ENCODE measurements at regions not wholly inside any gene's neighbourhood (a gene's known extent, or its start where the extent isn't known, plus 50 kb on each side); places are given as distances from the start of the nearest gene placed in this dataset.
"Not testable (repeated sequence)": the region's sequence is repeated elsewhere in the genome, so short reads cannot be mapped to it uniquely, and the experiment has no call there.

DNA sequence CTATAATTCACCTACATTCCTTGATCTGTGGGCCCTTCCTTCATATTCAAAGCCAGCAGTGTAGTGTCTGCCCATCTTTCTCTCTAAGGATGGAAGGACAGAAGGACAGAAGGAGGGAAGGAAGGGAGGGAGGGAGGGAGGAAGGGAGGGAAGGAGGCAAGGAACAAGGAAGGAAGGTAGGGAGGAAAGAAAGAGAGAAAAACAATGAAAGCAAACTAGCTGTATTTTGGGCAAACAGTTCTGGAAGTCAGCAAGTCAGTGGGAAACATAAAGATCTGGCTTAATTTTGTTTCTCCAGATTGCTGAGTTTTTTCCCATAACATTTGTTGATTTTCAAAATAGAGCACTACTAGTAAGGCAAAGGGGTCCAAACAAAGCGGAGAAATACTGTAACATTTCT is 555.2 kb upstream of the EPHA5 start:
- FAIRE-seq = no peak

DNA sequence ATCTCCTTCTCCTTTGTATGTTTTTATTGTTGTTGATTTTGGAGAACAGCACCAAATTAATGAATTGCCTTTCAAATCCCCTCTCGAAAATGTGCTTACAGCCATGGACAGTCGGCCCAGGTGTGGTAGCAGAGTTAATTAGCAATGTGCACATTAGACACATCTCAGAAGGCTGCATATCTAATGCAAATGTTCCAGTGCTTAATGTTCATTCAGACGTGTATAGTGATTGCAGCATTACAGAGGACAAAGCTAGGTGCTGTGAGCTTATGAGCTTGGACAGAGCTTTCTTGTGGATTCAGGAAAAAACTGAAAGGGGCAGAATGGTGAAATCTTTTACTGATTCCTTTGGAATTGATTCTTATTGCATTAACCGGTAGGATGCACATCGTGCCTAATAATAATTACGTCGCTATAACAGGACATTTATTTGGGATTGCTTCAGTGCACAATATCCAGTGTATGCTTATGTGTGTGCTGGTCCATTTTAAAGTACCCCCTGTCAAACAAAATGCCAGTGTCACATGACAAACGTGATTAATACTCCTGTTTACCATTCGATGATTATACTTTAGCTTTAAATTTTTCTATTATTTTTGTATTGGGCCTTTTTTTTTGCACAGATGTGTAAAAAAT is 552.9 kb upstream of the EPHA5 start:
- FAIRE-seq = no peak

DNA sequence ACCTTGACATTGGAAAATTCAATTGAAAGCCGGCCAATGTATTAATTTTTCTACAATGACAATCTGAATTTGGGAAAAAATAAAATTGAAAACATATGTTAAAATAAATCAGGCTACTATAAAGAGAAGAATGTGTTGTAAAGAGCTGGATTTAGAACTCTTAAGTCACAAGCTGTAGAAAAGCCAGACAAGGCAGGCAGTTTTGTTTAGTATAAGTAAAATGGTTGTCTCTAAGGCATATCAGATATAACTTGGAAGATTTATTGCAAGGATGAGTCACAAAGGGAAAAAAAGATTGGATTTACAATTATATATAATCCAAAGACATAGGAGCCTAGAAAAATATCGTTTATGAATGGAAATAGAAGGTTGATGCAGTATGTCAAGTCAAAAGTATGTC is 549.1 kb upstream of the EPHA5 start:
- no peak for FAIRE-seq

DNA sequence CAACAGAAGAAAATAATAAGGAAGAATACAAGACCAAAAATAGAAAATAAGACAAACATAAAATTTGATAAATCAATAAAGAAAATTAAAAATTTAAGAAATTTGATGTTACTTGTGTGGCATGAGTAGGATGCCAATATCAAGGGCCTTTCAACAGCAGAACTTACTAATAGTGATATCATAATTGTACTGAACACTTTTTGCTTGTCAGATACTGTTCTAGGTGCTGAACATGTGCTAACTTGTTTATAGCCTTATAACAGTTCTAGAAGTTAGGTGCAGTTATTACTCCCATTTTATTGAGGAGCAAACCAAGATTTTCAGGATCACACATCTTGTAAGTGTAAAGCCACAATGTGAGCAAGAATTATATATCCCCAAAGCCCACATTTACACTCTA is 546.0 kb upstream of the EPHA5 start:
- FAIRE-seq = no peak

DNA sequence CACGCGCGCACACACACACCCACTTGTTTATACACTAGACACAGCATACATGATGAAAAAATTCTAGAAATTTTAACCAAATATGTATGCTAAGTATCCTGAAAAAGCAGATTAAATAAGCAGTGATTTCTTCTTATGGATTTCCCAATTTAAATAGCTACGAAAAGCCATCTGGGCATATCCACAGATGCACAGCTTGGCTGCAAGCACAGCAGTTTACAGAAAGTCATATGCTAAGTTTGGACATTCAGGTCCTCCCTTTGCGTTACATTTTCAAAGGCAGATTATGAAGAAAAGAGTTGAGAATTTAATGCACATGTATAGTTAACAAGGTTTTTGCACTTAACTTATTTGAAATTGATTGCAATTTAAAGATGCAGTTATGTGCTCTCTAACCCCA is 542.2 kb upstream of the EPHA5 start:
- no peak for FAIRE-seq

DNA sequence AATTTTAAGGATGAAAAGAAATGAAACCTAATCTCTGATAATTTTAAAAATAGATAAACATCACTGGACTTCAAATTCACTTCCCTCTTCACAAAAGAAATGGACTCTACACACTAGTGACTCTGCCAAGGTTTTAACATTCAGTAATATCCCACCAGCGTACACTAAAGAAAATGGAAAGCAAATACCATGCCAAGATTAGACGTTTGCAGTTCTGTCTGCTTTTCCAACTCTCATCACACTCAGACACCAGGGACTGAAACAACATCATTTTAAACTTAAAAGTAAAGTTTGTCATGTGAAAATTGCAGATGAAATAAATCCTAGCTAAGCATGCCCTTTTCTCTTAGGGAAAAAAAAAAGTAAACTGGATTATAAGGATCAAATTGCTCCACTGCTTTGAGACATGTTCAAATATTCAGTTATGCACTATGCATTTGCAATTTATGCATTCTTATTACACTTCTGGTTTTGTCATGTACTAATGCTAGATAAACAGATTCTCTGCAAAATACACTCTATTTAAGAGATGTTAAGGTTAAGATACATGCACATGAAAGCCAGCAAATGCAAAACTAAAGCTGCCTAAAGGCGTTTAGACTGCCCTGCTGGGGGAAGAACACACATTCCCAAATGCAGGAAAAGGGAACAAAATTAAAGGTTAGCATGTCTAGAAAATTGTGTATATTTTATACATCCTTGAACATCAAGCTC is 534.4 kb upstream of the EPHA5 start:
- FAIRE-seq = no peak

DNA sequence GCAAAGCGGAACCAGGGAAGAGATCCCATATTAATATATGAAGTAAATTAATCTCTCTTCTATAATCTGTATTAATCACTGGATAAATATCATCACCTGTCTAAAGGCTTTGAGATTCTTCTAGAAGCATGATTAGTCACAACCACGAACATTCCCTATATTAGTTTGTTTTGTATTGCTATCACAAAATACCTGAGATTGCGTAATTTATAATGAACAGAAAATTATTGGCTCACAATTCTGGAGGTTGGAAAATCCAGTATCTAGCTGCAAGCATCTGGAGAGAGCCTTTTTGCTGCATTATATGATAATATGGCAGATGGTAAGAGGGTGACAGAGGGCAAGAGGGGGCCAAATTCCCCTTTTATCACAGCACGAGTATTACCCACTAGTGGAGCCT is 532.6 kb upstream of the EPHA5 start:
- FAIRE-seq = no peak

DNA sequence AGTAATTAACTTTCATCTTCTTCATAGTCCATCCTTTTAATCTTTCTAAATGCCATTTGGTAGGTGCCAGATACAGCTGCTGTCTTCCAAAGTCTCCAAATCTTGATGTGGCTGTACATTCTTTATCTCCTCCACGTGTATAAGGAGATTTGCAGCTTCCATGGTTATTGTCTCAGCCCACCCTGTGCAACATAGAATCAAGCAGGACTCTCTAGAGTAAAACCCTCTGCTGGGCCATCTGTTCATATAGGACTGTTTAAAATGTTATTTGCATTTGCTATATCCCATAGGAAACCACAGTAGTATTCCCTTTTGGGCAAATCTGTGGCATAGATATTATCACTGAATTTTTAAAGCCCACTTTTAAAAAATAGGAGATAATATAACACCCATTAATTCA is 527.2 kb upstream of the EPHA5 start:
- no peak for FAIRE-seq

DNA sequence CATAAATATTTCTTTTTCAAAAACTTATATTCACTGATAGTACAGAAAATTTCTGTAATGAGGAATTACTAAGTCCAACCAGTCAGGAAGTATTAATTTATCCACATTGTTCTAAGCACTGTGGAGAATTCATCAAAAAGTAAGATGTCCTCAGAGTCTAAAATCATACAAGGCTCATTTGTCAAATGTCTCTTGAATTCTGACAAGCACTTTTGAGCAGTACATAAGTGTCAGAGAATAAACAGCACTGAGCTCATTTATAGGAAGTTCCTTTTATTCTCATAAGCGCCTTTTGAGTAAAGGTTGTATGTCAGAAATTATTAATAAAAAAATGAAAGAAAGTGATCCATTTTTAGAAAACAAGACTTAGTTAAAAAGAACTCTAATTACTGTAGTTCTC is 523.2 kb upstream of the EPHA5 start:
- FAIRE-seq = no peak

DNA sequence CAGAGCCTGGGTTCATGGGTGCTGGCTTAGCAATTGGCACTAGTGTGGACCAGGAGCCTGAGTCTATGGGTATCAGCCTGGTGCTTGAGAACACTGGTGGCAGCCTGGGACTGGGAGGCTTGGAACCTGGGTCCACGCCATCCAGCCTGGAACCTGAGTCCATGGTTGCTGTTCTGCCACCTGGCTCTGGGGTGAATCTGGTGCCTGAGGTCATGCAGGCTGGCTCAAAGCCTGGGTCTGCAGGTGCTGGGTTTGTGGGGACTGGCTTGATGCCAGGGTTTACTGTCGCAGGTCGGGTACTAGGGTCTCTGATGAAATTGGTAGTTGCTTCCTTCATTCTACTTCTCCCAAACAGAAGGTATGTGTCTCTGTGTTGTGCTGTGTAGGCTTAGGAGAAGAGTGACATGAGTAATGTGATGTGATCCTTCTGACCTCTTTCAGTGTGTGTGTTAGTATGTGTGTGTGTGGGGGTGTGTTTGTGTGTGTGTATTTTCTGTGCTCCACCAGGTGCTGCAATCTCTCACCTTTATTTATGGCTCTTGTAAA is 517.0 kb upstream of the EPHA5 start:
- FAIRE-seq = no peak

DNA sequence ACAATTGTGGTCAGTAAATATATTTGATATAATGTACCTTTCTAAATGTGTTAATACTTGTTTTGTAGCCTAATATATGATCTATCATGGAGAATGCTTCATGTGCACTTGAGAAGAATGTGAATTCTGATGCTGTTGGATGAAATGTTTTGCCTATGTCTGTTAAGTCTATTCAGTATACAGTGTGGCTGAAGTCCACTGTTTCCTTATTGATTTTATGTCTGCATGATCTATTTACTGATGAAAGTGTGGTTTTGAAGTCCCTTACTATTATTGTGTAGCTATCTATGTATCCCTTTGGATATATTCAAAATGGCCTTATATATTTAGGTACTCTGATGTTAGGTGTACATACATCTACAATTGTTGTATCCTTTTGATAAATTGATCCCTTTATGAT is 515.8 kb upstream of the EPHA5 start:
- no peak for FAIRE-seq

DNA sequence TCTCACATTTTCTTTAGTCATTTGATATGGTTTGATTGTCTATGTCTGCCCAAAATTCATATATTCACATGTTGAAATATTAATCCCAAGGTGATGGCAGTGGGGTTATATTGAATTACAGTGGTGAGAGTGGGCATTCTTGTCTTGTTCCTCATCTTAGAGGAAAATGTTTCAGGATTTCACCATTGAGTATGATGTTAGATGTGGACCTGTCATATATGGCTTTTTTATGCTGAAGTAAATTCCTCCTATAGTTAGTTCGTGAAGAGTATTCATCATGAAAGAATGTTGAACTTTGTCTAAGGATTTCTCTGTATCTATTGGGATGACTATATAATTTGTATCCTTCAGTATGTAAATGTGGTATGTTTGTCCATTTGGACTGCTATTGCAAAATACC is 512.3 kb upstream of the EPHA5 start:
- FAIRE-seq = no peak

DNA sequence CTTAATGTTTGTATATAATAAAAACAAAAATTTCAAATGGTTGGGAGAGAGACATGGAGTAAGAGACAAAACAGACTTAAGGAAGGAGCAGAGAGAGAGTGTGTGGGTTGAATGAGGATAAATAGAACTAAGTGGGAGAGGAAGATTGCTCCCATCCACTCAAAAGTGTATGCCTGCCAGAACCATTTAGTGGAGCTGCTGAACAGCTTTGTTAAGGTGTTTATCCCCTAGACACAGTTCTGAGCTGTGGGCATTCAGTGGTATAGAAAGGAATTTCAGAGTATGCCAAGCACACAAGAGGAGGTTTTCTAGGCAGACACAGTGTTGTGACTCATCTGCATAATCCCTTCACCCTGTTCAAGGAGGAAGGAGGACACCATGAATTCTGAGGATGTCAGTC is 508.6 kb upstream of the EPHA5 start:
- no peak for FAIRE-seq

DNA sequence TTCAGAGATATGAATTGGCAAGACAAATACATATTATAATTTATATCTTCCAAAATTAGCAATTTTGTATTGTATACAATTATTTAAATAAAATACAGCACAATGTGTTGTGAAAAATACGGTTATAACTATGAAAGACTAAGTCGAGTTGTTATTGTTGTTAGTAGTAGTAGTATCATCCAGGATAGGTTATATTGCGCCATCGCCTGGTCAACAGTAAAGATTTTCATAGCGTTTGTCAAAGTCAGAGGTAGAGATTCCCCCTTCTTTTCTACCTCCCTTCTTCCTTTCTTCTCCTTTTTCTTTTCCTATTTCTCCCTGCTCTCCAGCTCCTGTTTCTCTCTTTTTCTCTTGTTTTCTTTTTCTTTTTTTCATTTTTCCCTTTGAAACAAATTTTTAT is 499.1 kb upstream of the EPHA5 start:
- FAIRE-seq = peak; percentile 70

DNA sequence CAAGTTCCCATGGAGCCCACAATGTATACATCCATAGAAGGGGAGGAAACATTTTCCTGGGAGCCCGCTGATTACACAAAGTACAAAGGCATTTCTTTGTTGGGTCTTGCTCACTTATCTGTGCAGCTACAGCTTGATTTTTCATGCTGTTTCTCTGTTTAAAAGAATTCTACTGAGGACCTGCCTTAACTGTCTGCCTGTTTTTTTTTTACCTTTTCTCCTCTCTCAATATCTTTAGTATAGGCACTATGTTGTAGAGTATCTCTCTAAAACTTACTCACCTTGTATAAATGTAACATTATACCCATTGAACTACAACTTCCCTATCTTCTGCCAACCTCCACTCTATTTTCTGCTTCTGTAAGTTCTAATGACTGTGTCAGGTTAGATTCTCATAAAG is 494.6 kb upstream of the EPHA5 start:
- FAIRE-seq = no peak

DNA sequence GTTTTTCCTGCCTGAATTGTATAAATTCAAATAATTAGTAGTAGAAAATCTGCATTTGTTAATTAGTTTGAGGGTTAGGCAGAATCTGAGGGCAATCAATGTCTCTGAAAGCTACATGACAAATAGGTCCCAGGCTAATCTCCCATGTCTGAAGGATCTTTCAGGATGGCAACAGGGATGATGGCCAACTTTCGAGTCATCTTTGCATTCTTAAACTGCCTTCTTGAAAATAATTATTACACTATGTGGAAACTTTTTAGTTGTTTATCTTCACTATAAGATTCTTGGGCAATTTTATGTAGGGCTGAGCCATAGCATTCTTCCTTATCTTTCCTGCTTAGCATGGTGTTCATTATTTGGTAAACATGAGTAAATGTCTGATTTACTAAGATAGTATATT is 490.3 kb upstream of the EPHA5 start:
- FAIRE-seq = no peak

DNA sequence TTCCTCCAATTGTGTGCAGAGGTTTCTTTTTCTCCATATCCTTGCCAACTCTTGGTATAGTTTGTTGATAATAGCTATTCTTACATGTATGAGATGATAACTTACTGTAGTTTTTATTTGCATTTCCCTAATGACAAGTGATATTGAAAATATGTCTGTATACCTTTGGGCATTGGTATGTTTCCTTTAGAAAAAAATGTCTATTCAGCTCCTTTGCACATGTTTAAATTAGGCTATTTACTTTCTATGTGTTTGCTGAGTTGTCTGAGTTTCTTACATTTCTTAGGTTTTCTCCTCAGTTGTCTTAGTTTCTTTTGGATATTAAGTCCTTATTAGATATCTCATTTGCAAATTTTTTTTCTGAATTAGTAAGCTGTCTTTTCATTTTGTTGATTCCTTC is 487.3 kb upstream of the EPHA5 start:
- FAIRE-seq = no peak

DNA sequence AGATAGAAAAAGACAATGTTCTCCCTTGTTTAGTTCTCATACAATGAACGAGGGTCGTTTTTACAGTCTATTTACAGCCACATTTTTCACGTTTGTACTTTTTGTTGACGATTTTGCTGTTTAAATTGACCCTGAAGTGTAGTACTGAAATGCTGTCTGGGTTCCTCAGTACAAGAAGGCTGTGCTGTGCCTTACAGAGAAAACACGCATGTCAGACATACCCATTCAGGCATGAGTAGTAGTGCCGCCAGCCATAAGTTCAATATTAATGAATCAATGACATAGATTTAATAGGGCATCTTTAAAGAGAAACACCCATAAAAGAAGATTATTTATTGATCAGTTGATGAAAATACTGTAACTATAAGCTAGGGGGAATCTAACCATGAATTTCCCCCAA is 459.8 kb upstream of the EPHA5 start:
- no peak for FAIRE-seq

DNA sequence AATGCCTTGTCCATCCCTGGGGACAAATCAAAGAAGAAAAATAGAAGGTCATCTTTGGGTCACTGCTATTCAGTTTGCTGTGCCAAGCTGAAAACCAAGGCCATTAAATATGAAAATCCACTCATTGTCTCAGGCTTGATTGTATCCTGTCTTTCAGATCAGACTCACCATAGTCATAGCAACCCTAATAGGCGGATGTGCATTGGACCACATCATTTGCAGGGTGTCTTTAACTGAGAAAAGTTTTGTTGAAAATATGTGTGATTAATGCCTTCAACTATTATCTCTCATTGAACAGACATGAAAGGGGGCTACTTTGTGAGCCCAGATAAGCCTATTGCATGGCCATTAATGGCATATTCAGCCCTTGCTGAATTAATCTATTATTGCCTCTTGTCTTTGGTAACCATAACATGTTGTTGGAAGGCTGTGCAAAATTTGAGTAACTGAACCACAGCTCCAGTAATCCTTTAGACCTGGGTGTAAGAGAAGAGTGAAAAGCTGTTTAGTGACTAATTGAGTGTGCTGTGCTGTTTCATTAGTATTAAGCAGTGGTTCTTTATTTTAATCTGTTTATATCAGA is 453.6 kb upstream of the EPHA5 start:
- FAIRE-seq = no peak

DNA sequence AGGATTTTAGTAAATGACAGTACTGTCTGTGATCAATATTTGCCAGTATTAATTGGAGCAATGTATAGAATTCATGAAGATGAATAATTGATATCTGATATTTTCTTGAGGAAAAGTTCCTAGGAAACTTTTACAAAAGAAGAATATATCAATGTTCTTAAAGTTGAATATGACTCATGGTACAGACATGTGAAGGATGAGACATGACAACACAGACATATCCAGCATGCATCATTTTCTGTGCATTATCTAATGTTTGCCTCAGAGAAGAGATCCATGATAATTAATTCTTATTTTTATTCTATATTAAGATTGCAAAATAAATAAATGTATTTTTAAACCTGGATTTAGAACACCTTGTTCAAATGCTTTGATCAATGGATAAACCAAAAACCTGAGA is 452.9 kb upstream of the EPHA5 start:
- FAIRE-seq = no peak

DNA sequence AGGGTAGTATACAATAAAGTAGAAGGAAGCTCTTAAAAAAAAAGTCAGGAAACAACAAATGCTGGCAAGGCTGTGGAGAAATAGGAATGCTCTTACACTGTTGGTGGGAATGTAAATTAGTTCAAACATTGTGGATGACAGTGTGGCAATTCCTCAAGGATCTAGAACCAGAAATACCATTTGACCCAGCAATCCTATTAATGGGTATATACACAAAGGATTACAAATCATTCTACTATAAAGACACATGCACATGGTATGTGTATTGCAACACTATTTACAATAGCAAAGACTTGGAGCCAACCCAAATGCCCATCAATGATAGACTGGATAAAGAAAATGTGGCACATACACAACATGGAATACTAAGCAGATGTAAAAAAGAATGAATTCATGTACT is 444.9 kb upstream of the EPHA5 start:
- FAIRE-seq = not testable (repeated sequence)

DNA sequence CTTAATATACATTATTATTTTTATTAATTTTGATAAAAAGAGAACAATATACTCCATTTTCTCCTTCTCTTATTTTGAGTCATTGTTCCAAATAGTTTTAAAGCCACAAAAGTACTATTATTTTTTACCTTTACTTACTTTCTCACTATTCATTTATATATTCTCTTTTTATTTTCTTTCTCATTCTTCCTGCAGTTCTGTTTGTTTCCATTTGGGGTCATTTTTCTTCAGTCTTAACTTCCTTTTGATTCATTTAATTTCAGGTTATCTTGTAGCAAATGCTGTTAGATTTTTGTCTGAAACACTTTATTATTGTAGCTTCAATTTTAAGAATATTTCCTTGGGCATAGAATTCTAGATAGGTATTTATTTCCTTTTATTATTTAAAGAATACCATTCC is 438.6 kb upstream of the EPHA5 start:
- FAIRE-seq = peak; percentile 83

DNA sequence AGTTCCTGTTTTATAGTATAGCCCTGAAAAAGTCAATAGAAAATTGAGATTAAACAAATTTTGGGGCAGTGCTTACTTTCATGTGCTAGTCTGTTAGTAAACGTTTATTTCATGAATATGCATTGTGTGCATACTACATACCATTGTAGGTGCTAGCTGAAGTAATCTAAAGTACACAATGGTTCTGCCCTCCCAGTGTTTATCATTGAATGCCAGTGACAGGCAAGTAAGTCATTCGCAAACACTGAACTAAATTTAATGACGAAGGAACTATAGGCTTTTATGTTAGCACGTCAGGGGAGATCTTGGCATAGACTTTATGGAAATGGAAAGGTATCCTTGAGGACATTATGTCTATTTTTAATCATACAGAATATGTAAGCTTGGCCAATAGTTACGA is 426.9 kb upstream of the EPHA5 start:
- no peak for FAIRE-seq

DNA sequence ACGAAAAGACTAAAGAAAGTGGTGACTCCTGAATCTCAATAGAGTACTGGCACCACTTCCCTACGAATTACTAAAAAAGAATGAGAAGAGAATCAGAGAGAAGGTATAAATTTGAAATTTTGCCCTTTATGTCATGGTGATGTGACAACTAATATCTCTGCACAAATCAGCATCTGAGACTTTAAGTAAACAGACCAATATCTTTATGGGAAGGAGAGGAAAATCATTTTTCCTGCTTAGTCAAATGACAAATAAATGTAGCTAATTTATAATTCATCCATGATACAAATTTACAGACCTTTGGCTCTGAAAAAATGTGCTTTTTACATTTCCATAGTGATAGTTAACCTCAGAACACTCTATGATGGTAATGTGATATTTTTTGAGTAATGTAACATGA is 424.8 kb upstream of the EPHA5 start:
- no peak for FAIRE-seq

DNA sequence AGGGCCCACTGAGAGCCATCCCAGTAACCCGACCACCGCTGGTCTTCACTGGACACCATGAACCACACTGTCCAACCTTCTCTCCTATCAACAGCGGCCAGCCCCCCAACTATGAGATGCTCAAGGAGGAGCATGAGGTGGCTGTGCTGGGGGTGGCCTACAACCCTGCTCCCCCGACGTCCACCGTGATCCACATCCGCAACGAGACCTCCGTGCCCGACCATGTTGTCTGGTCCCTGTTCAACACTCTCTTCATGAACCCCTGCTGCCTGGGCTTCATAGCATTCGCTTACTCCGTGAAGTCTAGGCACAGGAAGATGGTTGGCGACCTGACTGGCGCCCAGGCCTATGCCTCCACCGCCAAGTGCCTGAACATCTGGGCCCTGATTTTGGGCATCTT is 423.8 kb upstream of the EPHA5 start:
- FAIRE-seq = no peak

All from A204.1 (cell line).